ENCODE measurements at regions not wholly inside any gene's neighbourhood (a gene's known extent, or its start where the extent isn't known, plus 50 kb on each side); places are given as distances from the start of the nearest gene placed in this dataset.
"Not testable (repeated sequence)": the region's sequence is repeated elsewhere in the genome, so short reads cannot be mapped to it uniquely, and the experiment has no call there.

- H3K36me3 ChIP-seq (replicated peaks in 1 of 2; ENCODE audit: control insufficient read depth in 1 of 2, insufficient read depth in 2 of 2, low read length in 2 of 2); H3K27me3 ChIP-seq (ENCODE audit: control insufficient read depth in 1 of 2, insufficient read depth in 2 of 2, low read length in 2 of 2); H3K4me1 ChIP-seq (ENCODE audit: insufficient read depth, low read length); in situ Hi-C loops (cut with HindIII; ENCODE audit: extremely low pct_ligation_motif_present, low pct_unique_long_range_greater_than_20kb); BruUV-seq (replicated peaks); H3K79me2 ChIP-seq (ENCODE audit: insufficient read depth, low read length); H3K4me3 ChIP-seq (replicated peaks in 1 of 3; ENCODE audit: insufficient read depth in 1 of 3, low read depth in 2 of 3, low read length in 3 of 3); H2AFZ ChIP-seq (ENCODE audit: low read length); H4K20me1 ChIP-seq (ENCODE audit: insufficient read depth, low read length); ATAC-seq; intact Hi-C loops (cut with micrococcal nuclease; ENCODE audit: unreplicated experiment); H3K27ac ChIP-seq (ENCODE audit: extremely low read length, insufficient read depth, low read length); CTCF ChIA-PET (ENCODE audit: low intra/inter-chr PET ratio, low total read pairs); H3K9me3 ChIP-seq (ENCODE audit: low read length); H3K4me2 ChIP-seq (ENCODE audit: low read depth, low read length); POLR2A ChIA-PET; H3K9ac ChIP-seq (ENCODE audit: insufficient read depth, low read depth, low read length); DNase-seq (ENCODE audit: low spot score); FAIRE-seq: not testable (repeated sequence)
- 96% methylated on average over 2 of the region's 2 CpGs for WGBS (ENCODE audit: low lambda C conversion rate)
Measured at GRCh38 chr2:87650837-87651236, 97.0 kb upstream of the PLGLB2 start.

GRCh38 chr2:87651589-87651988 lies 96.3 kb upstream of the PLGLB2 start:
- H3K9me3 ChIP-seq (ENCODE audit: low read length); H2AFZ ChIP-seq (ENCODE audit: low read length); POLR2A ChIA-PET; FAIRE-seq; DNase-seq (ENCODE audit: low spot score); H4K20me1 ChIP-seq (ENCODE audit: insufficient read depth, low read length); intact Hi-C loops (cut with micrococcal nuclease; ENCODE audit: unreplicated experiment); H3K4me1 ChIP-seq (ENCODE audit: insufficient read depth, low read length); in situ Hi-C loops (cut with HindIII; ENCODE audit: extremely low pct_ligation_motif_present, low pct_unique_long_range_greater_than_20kb); H3K27me3 ChIP-seq (ENCODE audit: control insufficient read depth in 1 of 2, insufficient read depth in 2 of 2, low read length in 2 of 2); H3K27ac ChIP-seq (ENCODE audit: extremely low read length, insufficient read depth, low read length); H3K4me3 ChIP-seq (replicated peaks in 1 of 3; ENCODE audit: insufficient read depth in 1 of 3, low read depth in 2 of 3, low read length in 3 of 3); H3K4me2 ChIP-seq (ENCODE audit: low read depth, low read length); ATAC-seq; BruUV-seq (replicated peaks); H3K9ac ChIP-seq (ENCODE audit: insufficient read depth, low read depth, low read length); H3K79me2 ChIP-seq (ENCODE audit: insufficient read depth, low read length); CTCF ChIA-PET (ENCODE audit: low intra/inter-chr PET ratio, low total read pairs); H3K36me3 ChIP-seq (replicated peaks in 1 of 2; ENCODE audit: control insufficient read depth in 1 of 2, insufficient read depth in 2 of 2, low read length in 2 of 2): not testable (repeated sequence)
- peak; percentile 64 for TF ChIP-seq ZNF629 (CRISPR knock-in tag; conservative IDR thresholded peaks at IDR 0.05)
- 83% methylated on average over 2 of the region's 2 CpGs for WGBS (ENCODE audit: low lambda C conversion rate)

GRCh38 chr2:87653373-87653772 lies 94.5 kb upstream of the PLGLB2 start:
- POLR2A ChIA-PET; H3K27me3 ChIP-seq (ENCODE audit: control insufficient read depth in 1 of 2, insufficient read depth in 2 of 2, low read length in 2 of 2); H3K4me3 ChIP-seq (replicated peaks in 1 of 3; ENCODE audit: insufficient read depth in 1 of 3, low read depth in 2 of 3, low read length in 3 of 3); DNase-seq (ENCODE audit: low spot score); intact Hi-C loops (cut with micrococcal nuclease; ENCODE audit: unreplicated experiment); BruUV-seq (replicated peaks); H3K36me3 ChIP-seq (replicated peaks in 1 of 2; ENCODE audit: control insufficient read depth in 1 of 2, insufficient read depth in 2 of 2, low read length in 2 of 2); FAIRE-seq; H3K9me3 ChIP-seq (ENCODE audit: low read length); in situ Hi-C loops (cut with HindIII; ENCODE audit: extremely low pct_ligation_motif_present, low pct_unique_long_range_greater_than_20kb); H3K27ac ChIP-seq (ENCODE audit: extremely low read length, insufficient read depth, low read length); H3K9ac ChIP-seq (ENCODE audit: insufficient read depth, low read depth, low read length); ATAC-seq; CTCF ChIA-PET (ENCODE audit: low intra/inter-chr PET ratio, low total read pairs); H3K79me2 ChIP-seq (ENCODE audit: insufficient read depth, low read length); H2AFZ ChIP-seq (ENCODE audit: low read length); H3K4me2 ChIP-seq (ENCODE audit: low read depth, low read length); H4K20me1 ChIP-seq (ENCODE audit: insufficient read depth, low read length): not testable (repeated sequence)
- peaks cover 17% of the 10 kb centered on the region for H3K4me1 ChIP-seq (ENCODE audit: insufficient read depth, low read length)

GRCh38 chr2:87654136-87654814 lies 93.6 kb upstream of the PLGLB2 start:
- H3K4me2 ChIP-seq (ENCODE audit: low read depth, low read length); H4K20me1 ChIP-seq (ENCODE audit: insufficient read depth, low read length); POLR2A ChIA-PET; ATAC-seq; H3K27me3 ChIP-seq (ENCODE audit: control insufficient read depth in 1 of 2, insufficient read depth in 2 of 2, low read length in 2 of 2); H3K27ac ChIP-seq (ENCODE audit: extremely low read length, insufficient read depth, low read length); BruUV-seq (replicated peaks); intact Hi-C loops (cut with micrococcal nuclease; ENCODE audit: unreplicated experiment); in situ Hi-C loops (cut with HindIII; ENCODE audit: extremely low pct_ligation_motif_present, low pct_unique_long_range_greater_than_20kb); H3K9ac ChIP-seq (ENCODE audit: insufficient read depth, low read depth, low read length); H3K9me3 ChIP-seq (ENCODE audit: low read length); H3K4me3 ChIP-seq (replicated peaks in 1 of 3; ENCODE audit: insufficient read depth in 1 of 3, low read depth in 2 of 3, low read length in 3 of 3); DNase-seq (ENCODE audit: low spot score); H3K79me2 ChIP-seq (ENCODE audit: insufficient read depth, low read length); H2AFZ ChIP-seq (ENCODE audit: low read length); H3K36me3 ChIP-seq (replicated peaks in 1 of 2; ENCODE audit: control insufficient read depth in 1 of 2, insufficient read depth in 2 of 2, low read length in 2 of 2); CTCF ChIA-PET (ENCODE audit: low intra/inter-chr PET ratio, low total read pairs): not testable (repeated sequence)
- FAIRE-seq = peak; percentile 43
- H3K4me1 ChIP-seq (ENCODE audit: insufficient read depth, low read length) = peaks cover 24% of the 10 kb centered on the region
- 69% methylated on average over 7 of the region's 7 CpGs for WGBS (ENCODE audit: low lambda C conversion rate)
